GM23248 (cell line): ENCODE measurements at regions not wholly inside any gene's neighbourhood (a gene's known extent, or its start where the extent isn't known, plus 50 kb on each side); places are given as distances from the start of the nearest gene placed in this dataset.

ENCODE experiments used
- EZH2 ChIP-seq: fragments of 200-600 bp; sonication (generic); IDR thresholded peaks from 2 replicates; pipeline ENCODE4 v1.6.1; 2018; ENCODE audit warnings: antibody characterized with exemption, mild to moderate bottlenecking; ENCODE audit not compliant: insufficient read depth, poor library complexity, severe bottlenecking
- EZH2phosphoT487 ChIP-seq: fragments of 200-600 bp; sonication (generic); IDR thresholded peaks from 2 replicates; pipeline ENCODE4 v1.6.1; 2018; ENCODE audit warnings: antibody characterized with exemption, moderate library complexity, mild to moderate bottlenecking, low read depth; ENCODE audit not compliant: insufficient read depth

DNA sequence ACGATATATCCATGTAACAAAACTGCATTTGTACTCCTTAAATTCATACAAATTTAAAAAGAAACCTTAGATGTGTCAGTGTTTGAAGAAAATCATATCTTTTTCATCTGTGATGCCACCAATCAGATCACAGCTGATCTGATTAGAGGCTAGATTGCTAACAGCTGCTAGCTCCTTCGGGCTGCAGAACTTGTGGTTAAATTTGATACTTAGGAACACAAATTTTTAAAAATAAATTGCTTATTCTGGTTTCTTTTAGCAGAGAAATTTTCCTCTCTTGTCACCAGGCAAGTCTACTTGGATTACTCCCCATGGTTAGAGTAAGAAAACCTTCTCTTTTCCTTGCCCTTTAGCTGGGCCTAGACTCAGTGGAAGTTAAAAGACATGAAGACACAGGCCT, 94.6 kb upstream of the RANBP6 start:
- TF ChIP-seq EZH2phosphoT487 (no peak), EZH2 (no peak)
